Testis (tissue), 2 donors: ENCODE measurements at regions not wholly inside any gene's neighbourhood (a gene's known extent, or its start where the extent isn't known, plus 50 kb on each side); places are given as distances from the start of the nearest gene placed in this dataset.
"Not testable (repeated sequence)": the region's sequence is repeated elsewhere in the genome, so short reads cannot be mapped to it uniquely, and the experiment has no call there.

Experiments
- DNase-seq: peaks from one replicate; pipeline ENCODE4 v3.0.0-alpha.2; 2019
- H3K27ac ChIP-seq, 2 donors: fragments of 200-600 bp; sonication (generic); one replicate each; pipeline ENCODE4 v1.5.1; 2019
- H3K27me3 ChIP-seq: fragments of 200-600 bp; sonication (generic); one replicate; pipeline ENCODE4 v1.5.1; 2019
- H3K36me3 ChIP-seq: fragments of 200-600 bp; sonication (generic); one replicate; pipeline ENCODE4 v1.5.1; 2017; ENCODE audit warnings: low read depth; ENCODE audit errors: missing control alignments
- H3K4me1 ChIP-seq: fragments of 200-600 bp; sonication (generic); one replicate; pipeline ENCODE4 v1.5.1; 2019
- H3K4me3 ChIP-seq, 2 donors: fragments of 200-600 bp; sonication (generic); one replicate each; pipeline ENCODE4 v1.5.1; 2017 to 2019
- H3K9me3 ChIP-seq: fragments of 200-600 bp; sonication (generic); one replicate; pipeline ENCODE4 v1.5.1; 2017
- WGBS, 2 donors: methylation state at CpG; one replicate each; pipeline ENCODE4 v1.1.5; 2018; 5-methylcytosine and 5-hydroxymethylcytosine counted together
- intact Hi-C: fragments of 100-400 bp; cut with DNase I; formaldehyde crosslinking; loops from one replicate; pipeline ENCODE4 v1.15.1; 2023; ENCODE audit warnings: low total_unique reads

GRCh38 chr15:21357056-21357455 lies 83.2 kb downstream of the POTEB3 start:
- H3K9me3 ChIP-seq, H3K36me3 ChIP-seq, DNase-seq, H3K4me1 ChIP-seq, H3K27me3 ChIP-seq, intact Hi-C loops, H3K4me3 ChIP-seq, H3K27ac ChIP-seq: not testable (repeated sequence)
- WGBS, 2 donors = no CpG with 5 or more reads among the region's 6 CpGs

GRCh38 chr15:21355944-21356343 lies 84.4 kb downstream of the POTEB3 start:
- H3K27ac ChIP-seq, H3K36me3 ChIP-seq, intact Hi-C loops, H3K4me3 ChIP-seq, H3K4me1 ChIP-seq, DNase-seq, H3K9me3 ChIP-seq, H3K27me3 ChIP-seq: not testable (repeated sequence)
- WGBS, 2 donors = 78% methylated on average over 4 of the region's 6 CpGs; no CpG with 5 or more reads in 1 of the 2 donors

- DNase-seq, H3K4me1 ChIP-seq, intact Hi-C loops, H3K27ac ChIP-seq, H3K9me3 ChIP-seq, H3K36me3 ChIP-seq, H3K4me3 ChIP-seq, H3K27me3 ChIP-seq: not testable (repeated sequence)
- WGBS, 2 donors = no CpG with 5 or more reads among the region's 20 CpGs
Measured at GRCh38 chr15:21354597-21354996, 85.7 kb downstream of the POTEB3 start.

GRCh38 chr15:21352670-21353318 lies 87.5 kb downstream of the POTEB3 start:
- H3K27ac ChIP-seq, H3K36me3 ChIP-seq, H3K4me1 ChIP-seq, H3K27me3 ChIP-seq, H3K9me3 ChIP-seq, DNase-seq, intact Hi-C loops, H3K4me3 ChIP-seq: not testable (repeated sequence)
- no CpG with 5 or more reads among the region's 40 CpGs for WGBS, 2 donors

GRCh38 chr15:21344960-21345359 lies 95.3 kb downstream of the POTEB3 start:
- H3K27ac ChIP-seq, H3K27me3 ChIP-seq, H3K36me3 ChIP-seq, H3K4me3 ChIP-seq, H3K9me3 ChIP-seq, intact Hi-C loops, H3K4me1 ChIP-seq: not testable (repeated sequence)
- no CpG with 5 or more reads among the region's 47 CpGs for WGBS, 2 donors
- DNase-seq = peak; percentile 8

GRCh38 chr15:21344500-21344899 lies 95.8 kb downstream of the POTEB3 start:
- DNase-seq, H3K4me3 ChIP-seq, H3K36me3 ChIP-seq, intact Hi-C loops, H3K4me1 ChIP-seq, H3K27me3 ChIP-seq, H3K27ac ChIP-seq, H3K9me3 ChIP-seq: not testable (repeated sequence)
- no CpG with 5 or more reads among the region's 41 CpGs for WGBS, 2 donors

GRCh38 chr15:21337028-21337427 lies 103.3 kb downstream of the POTEB3 start:
- H3K27ac ChIP-seq, H3K4me3 ChIP-seq, DNase-seq, H3K27me3 ChIP-seq, H3K4me1 ChIP-seq, H3K36me3 ChIP-seq, intact Hi-C loops, H3K9me3 ChIP-seq: not testable (repeated sequence)
- WGBS, 2 donors = no CpG with 5 or more reads among the region's 2 CpGs

- H3K36me3 ChIP-seq, H3K9me3 ChIP-seq, H3K4me3 ChIP-seq, H3K27me3 ChIP-seq, H3K27ac ChIP-seq, intact Hi-C loops, H3K4me1 ChIP-seq: not testable (repeated sequence)
- DNase-seq = peak; percentile 10
- WGBS, 2 donors = 31% methylated on average over 7 of the region's 68 CpGs; no CpG with 5 or more reads in 1 of the 2 donors
Measured at GRCh38 chr15:21324720-21325460, 115.4 kb downstream of the POTEB3 start.

- WGBS, 2 donors = 18 to 56% methylated on average over 1 of the region's 2 CpGs
- H3K9me3 ChIP-seq, H3K4me3 ChIP-seq, H3K27ac ChIP-seq, DNase-seq, H3K27me3 ChIP-seq, H3K4me1 ChIP-seq, intact Hi-C loops, H3K36me3 ChIP-seq: not testable (repeated sequence)
Measured at GRCh38 chr15:21284353-21284752, 155.9 kb downstream of the POTEB3 start.

GRCh38 chr15:21283210-21283609 lies 157.1 kb downstream of the POTEB3 start:
- H3K4me1 ChIP-seq, H3K9me3 ChIP-seq, intact Hi-C loops, DNase-seq, H3K36me3 ChIP-seq, H3K4me3 ChIP-seq, H3K27me3 ChIP-seq, H3K27ac ChIP-seq: not testable (repeated sequence)
- WGBS, 2 donors = no CpG with 5 or more reads among the region's 1 CpG

GRCh38 chr15:21280272-21280671 lies 160.0 kb downstream of the POTEB3 start:
- intact Hi-C loops, H3K4me3 ChIP-seq, H3K4me1 ChIP-seq, H3K9me3 ChIP-seq, H3K27ac ChIP-seq, DNase-seq, H3K36me3 ChIP-seq, H3K27me3 ChIP-seq: not testable (repeated sequence)
- no CpG with 5 or more reads among the region's 3 CpGs for WGBS, 2 donors

- H3K4me1 ChIP-seq, H3K4me3 ChIP-seq, intact Hi-C loops, H3K27me3 ChIP-seq, H3K36me3 ChIP-seq, H3K9me3 ChIP-seq, DNase-seq, H3K27ac ChIP-seq: not testable (repeated sequence)
- 54 to 65% methylated on average over 3 of the region's 3 CpGs for WGBS, 2 donors
Measured at GRCh38 chr15:21272176-21272982, 167.9 kb downstream of the POTEB3 start.
